HG03571 (cell line): ENCODE measurements at regions not wholly inside any gene's neighbourhood (a gene's known extent, or its start where the extent isn't known, plus 50 kb on each side); places are given as distances from the start of the nearest gene placed in this dataset.

Experiments
- ATAC-seq: cut with Tn5 transposase; IDR thresholded peaks from one replicate; pipeline ENCODE4 v1.9.1; 2021; ENCODE audit not compliant: unreplicated experiment

DNA sequence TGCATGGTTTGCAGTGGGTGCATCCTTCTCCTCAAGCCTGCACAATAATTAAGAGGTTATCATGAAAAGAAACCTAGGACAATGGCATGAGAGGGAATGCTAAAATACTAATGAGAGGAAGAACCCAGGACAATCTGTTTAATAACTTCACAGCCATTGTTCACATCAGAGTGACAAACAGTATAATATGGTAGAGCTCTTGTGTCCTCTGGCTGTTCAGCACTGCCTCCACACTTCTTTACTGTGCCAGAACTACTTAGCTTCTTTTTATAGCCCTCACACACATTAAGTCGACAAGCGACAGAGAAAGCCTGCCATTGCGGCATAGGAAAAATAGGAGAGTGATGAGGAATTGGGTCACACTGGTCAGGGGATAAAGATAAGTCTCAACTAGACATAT, 65.0 kb upstream of the MEIS2 start:
- no peak for ATAC-seq

DNA sequence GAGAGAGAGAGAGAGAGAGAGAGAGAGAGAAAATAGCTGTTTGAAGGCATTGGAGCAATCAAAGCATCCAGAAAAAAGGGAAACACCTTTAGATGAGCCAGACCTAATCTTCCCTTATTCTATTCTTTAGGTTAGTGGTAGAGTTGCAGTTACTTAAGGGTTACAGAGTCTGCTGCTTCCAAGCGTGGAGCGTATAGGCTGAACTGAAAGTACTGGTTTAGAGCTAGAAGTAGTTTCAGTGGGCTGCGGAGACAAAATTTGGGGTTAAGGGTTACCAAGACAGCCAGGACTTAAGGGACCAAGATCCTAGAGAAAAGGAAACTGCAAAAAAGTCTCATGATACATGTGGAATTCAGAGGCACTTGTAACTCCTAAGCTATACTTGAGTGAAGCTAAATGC, 66.1 kb upstream of the MEIS2 start:
- no peak for ATAC-seq

DNA sequence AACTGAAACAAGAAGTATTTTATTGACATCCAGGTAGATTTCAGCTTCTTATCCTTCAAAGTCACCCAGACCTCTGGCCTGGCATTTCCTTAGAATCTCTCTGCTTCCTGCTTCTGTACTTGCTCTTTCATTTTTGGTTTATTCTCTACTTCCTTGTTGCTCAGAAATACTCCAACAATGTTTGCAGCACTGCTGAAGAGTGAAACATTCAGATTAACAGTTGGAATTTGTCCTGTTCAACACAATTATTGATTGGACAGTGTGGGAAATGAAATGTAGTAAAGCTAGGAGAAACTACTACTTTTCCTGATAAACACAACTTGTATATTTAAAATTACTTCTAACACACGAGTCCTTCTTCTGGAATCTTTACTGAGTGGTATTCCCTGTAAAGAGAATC, 81.0 kb upstream of the MEIS2 start:
- ATAC-seq = no peak

- no peak for ATAC-seq
Observed at GRCh38 chr15:37199545-37199944, 99.2 kb upstream of the MEIS2 start.

DNA sequence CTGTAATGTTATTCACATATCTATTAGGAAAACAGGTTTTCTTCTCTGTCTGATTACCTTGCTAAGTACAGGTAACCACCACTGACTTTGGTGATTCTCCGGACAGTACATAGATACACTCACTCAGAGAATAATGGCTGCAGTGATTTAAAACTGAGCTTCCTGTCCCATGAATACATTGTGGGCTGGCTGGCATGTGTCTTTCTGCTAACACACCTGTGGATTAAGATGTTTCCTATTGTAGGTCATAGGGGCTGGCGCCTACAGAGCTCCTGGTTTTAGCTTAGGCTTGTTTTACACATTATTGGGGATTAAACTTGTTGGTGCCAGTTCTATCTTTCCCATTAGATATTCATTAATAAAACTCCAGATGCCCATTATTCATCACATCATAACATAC, 102.7 kb upstream of the MEIS2 start:
- no peak for ATAC-seq

DNA sequence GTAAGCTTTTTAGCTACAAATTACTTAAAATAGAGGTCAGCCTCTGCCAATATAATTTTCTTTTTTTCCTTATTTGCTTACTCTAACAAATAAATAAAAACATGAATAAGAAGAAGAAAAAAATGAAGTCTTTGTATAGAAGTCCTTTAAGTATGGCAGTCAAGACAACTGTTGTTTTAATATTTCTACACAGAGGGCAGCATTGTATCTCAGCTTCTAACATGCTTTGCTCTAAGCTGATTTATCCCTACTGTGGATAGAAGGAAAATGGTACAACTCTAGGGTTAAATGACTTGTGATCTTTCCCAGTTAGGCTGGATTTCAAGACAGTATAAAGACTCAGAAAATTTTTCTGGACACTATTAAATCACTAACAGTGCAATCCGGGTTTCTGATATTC, 104.3 kb upstream of the MEIS2 start:
- ATAC-seq = no peak

DNA sequence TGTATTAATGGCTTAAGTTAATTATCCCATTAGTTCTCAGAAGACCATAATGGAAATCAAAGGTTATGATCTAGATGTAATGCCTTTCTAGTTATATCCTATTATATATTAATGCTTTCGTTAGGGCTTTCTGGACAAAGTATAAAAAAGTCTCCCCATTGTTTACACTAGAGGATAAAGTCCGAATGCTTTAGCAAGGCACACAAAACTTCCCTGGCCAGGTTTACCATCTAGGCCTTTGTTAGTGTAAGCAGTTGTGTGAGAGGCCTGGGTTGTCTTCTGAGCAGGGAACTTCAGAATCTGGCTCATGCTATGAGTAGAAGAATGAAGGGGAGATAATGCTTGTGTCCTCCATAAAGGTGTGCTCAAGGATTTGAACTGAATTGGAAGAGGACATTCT, 106.3 kb upstream of the MEIS2 start:
- ATAC-seq = no peak

DNA sequence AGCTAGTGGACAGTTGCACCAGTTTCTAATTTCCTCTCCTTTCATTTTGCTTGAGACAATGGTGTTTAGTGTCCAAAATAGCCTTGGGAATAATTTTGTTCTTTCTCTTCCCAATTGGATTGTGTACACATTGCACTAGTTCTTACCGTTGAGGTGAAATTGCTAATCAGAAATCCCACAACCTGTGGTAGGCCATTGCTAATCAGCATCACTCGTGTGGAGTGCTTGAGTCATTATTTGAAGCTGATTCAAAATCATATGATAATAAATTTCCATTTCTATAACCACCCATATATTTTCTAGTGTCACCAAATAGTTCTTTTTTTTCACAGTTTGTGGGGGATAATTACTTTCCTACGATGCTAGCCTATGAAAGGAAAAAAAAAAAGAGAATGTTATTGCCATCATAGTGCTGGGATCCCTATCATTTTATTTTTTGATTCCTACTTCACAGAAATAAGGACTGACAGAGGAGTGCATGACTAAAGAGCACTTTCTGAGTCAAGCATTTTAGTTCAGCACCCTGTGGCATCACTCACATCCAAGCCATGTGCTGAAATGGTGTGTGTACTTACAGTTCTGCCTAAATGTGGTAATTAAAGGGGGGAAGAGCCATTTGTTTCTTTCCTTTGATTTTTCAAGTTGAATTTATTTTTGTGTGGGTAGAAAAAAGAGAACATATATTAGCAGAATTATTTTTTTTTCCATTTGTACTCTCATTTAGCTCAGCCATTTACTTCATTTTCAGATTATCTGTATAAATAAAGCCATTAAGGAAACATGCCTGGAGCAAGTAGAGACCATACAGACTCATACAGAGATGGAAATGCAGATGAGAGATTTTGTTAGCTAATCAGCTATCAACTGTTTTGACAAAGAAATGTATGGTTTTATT, 108.0 kb upstream of the MEIS2 start:
- ATAC-seq = no peak

DNA sequence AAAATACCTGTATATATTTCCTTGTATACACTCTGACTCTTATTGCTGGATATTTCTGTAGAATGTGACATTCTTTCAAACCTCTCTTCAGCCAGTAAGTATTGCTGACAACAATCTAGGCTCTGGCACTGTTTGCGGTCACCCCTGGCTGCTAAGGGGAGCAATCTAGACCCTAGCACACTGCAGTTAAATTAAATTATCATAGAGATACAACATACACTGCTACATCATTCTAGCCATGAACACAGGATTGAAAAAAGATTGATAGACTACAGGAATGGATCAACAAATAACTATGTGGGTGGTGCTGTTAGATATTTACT, 108.7 kb upstream of the MEIS2 start:
- ATAC-seq = no peak

DNA sequence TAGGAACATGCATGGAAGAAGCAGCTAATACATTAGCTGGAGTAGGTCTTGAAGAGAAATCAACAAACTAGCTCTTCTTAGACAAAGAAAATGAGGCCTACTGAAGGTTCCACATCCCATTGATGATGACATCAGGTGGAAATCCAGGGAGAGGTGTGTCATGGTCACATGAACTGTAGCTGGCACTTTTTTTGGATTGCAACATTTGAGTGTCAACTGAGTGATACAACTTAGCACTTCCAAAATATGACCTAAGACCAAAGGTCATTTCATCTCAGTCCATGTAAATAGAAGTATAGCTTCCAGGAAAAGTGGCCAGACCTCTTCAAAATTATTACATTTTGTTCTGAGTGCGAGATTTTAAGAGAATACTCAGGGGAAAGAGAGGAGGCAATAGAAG, 117.2 kb upstream of the MEIS2 start:
- no peak for ATAC-seq

- ATAC-seq = no peak
Observed at GRCh38 chr15:37218351-37218916, 118.1 kb upstream of the MEIS2 start.

DNA sequence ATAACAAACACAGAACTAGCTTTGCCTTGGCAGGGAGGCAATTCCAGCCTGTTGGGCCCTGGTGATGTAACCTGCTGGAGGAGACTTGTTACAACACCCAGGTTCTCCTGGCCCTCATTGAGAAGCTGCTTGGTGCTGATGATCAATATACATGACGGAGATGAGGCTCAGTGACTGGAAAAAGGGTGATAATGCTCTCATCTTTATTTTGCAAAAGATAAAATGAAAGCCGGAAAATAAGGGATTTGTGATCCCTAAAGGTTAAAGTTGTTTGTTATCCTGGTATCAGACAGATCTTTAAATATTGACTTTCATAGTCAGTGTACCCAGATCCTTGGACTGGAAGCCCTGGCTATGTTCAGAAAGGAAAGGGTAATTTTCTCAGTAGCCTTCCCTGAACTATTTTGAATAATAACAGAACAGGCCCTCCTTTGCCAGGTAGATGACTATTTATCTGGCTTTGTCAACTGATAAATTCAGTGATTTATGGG, 118.9 kb upstream of the MEIS2 start:
- no peak for ATAC-seq

DNA sequence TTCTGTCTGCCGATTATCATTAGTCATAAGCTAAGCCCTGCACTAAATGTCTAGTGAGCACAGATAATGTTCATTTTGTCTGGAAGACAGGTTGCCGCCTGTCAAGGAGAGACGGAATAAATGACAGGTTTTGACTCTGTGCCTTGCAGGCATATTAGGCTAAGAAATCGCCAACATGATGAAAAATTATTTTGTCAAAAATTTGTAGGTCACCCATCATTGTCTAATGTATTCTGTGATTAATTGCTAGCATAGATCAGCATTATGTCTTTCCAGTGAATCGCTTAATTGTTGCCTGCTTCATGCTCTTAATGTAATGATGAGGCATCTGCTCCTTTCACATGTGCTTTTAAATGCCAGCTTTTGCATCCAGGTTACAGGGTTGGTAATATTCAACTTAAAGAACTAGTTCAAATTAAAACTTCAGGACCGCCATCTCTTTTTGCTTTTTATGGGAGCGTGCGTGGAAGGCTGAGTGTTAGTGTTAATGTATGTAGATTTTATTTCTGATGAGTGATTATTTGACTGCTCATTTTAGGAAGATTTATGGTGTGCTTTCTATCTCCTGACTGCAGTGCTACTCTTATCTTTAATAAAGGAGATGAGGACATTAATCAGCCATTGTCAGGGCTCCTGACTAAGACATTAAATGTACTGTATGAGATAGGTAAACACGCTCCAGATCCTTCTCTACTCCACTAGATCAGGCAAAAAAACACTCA, 120.8 kb upstream of the MEIS2 start:
- ATAC-seq = no peak

DNA sequence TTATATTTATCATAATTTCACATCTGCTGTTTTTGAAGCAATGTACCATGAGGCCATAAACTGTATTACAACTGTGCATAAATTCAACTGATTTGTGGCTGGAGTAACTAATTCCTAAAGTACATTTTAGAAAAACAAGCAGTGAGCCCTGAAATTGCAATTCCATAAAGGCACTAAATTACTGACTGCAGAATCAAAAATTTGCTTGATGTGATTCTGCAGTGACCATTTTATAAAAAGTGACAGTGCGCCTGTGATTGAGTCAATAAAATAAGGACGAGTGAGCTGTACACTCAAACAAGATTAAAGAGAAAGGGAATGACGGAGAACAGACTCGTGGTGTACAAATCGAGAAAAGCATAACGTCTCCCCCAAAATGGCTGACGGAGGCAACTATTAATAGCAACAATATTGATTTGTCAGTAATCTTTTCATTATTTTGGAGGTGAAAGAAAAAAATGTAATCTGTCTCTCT, 121.4 kb upstream of the MEIS2 start:
- no peak for ATAC-seq

DNA sequence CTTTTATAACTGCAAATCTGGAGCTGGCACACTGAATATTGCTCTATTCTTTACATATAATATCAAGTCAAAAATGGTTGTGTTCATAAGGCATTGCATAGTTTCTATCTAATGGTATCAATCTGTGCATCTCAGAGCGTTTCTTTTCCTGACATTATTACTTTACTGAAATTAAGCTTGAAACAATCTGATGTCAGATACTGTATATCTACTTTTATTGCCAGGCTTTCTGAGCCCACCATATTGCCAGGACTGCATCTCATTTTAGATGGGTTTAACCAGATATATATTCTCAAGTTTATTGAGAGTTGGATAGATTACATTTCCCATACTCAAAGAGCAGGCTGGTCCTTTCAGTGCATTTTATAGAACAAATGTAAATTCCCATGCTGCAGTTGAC, 122.7 kb upstream of the MEIS2 start:
- ATAC-seq = no peak

DNA sequence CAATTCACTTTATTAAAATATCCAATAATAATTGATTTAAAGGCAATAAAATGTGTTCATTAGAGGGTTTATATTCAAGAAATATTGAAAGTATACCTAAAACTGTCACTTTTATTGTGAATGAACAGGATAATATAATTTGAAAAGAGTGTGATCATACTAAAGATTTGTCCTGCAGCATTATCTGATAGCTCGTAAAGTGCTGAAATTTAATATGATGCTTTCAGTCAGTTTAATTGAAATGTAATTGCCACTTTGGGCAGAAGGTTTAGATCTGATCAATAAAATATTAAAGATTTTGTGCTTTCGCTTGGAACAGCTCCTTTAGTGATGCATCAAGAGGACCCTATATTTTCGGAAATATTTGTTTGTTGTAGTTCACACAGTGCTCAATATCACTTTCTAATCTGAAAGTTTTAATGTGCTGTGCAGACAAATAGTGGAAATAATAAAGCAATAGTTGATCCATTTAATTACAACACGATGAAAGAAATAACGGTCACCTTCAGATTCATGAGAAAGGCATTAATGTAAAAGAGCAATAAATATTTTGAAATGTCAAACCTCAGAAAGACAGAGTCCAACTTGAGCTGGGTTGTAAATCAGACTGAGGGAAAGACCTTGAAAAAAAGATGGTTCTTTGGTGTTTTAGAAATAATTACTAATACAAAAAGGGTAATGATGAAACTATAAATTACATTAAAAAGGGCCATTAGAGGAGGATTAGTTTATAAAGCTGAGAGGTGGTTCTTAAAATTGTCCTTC, 129.7 kb upstream of the MEIS2 start:
- no peak for ATAC-seq

- ATAC-seq = no peak
Observed at GRCh38 chr15:37245358-37245757, 145.0 kb upstream of the MEIS2 start.

GRCh38 chr15:37246065-37246464, 145.7 kb upstream of the MEIS2 start:
- ATAC-seq = no peak

DNA sequence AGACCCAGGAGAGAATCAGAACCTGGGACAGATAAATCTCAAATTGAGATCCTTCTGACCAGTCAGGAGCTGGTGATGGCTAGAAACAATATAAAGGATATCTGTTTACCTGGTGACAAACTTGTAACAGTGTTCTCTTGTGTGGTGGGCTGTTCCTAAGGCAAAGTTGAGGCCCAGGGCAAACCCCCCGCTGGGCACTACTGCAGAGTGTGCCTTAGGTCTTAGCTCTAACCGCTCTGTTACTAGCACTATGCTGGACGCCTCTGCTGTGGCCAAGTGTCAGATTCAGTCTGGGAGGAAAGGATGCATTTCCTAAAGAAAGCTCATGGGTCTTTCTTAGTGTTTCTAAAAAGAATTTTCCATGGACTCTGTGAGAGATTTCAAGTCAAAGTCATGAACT, 146.5 kb upstream of the MEIS2 start:
- ATAC-seq = no peak

GRCh38 chr15:37249249-37249648, 148.9 kb upstream of the MEIS2 start:
- ATAC-seq = no peak

- no peak for ATAC-seq
Observed at GRCh38 chr15:37252530-37252929, 152.2 kb upstream of the MEIS2 start.
